NCI-H1092 treated with DMSO at 0.1 percent for 48 hours (cell line): ENCODE measurements at regions not wholly inside any gene's neighbourhood (a gene's known extent, or its start where the extent isn't known, plus 50 kb on each side); places are given as distances from the start of the nearest gene placed in this dataset.

ENCODE experiments used
- DNase-seq: peaks from one replicate; lab custom pipeline; 2025; lab: John Stamatoyannopoulos, UW

DNA sequence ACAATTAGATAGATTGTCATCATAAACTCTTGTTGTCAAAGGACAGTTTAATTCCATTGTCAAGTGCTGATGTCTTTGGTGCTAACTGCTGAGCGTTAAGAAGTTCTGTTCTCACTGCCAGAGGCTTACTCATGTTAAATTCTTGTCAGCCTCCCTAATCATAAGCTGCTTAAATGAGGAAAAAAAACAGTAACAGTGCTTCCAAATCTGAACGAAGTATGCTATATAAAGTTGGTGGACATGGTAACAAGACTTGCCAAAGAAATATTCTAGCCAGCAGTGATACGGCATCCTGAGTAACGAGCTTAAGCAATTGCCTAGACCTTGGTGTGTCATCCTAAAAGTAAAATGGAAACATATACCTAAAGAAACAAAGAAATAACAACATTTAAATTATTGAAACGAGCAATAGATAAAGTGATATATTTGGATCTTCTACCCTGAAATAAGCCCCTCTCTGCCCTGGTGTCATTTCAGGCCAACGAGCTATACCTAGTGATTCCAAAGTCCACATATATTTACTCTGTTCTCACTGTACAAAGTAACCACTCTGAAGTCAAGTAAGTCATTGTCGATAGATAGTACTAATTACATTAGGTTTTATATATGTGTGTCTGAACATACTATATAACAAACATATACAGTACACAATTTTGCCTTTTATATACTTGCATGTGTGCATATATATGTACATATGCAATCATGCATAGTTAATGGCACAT, 339.7 kb upstream of the HS3ST1 start:
- no peak for DNase-seq

DNA sequence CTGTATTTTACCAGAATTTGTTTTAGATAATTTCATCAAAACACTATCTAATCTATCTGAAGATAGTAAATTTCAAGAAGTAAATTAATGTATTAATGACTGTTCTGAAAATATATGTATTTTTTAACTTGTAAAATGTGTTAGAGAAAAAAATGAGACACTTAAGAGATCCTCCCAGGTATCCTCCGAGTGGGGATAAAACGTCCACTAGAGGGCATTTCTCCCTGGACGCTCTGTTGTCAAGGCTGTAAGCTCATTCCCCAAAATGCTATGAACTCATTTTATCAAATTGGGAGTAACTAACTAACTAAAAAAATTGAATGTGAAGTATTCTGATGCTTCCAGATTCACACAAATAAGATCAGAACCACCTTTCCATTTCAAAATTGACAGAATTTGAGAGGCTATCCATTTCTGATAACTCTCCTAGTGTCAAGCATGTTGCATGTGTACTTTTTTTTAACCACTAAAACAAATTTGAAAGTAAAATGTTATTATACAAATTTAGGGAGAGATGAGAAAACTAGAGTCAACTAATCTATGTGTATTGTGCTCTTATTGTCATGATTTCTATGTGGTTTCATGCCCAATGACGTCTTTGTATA, 337.3 kb upstream of the HS3ST1 start:
- DNase-seq: no peak

DNA sequence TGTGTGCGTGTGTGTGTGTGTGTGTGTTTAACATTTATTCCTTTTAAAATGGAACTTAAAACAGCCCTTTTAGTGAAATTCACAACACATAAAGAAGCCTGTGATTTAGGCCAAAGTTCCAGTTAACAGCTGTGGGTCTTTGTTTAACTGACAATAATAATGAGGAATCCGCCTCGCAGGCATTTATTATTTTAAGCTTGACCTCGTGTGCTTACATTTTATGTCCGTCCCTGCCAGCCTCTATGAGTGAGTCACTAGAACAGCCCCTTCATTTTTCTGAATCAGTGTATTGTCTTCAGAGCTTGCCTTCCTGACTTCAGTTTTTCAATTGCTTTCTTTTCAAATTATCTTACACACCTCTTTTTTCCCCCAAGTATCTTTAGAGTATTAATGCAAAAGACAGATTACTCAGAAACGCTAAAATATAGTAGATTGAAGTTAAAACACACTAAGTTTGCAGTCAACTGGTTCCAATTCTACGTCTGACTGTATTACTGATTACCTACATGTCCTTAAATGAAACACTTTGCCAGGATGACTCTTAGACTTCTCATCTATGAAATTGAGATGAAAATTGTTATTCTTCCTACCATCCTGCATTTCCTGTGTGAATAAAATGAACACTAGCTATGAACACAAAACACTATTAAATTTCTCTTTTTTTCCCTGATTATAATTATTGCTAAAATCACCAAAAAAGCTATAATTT, 319.6 kb upstream of the HS3ST1 start:
- DNase-seq: no peak

DNA sequence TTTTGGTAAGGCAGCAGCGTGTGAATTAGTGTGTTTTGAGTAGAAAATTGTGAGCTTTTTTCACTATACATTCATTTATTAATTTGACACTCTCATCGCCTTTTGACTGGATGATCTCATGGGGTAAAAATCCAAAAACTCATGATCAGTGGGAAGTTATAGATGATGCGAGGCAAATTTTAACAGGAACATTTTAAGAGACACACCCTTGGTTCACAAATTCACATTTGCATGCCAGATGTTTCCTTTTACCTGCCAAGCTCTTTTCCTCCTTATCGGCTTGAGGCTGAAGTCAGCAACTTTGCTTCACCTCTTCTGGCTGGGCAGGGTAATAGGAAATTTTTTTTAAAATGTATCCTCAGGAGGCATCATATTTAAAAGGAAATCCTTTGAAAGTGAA, 318.0 kb upstream of the HS3ST1 start:
- DNase-seq: no peak

DNA sequence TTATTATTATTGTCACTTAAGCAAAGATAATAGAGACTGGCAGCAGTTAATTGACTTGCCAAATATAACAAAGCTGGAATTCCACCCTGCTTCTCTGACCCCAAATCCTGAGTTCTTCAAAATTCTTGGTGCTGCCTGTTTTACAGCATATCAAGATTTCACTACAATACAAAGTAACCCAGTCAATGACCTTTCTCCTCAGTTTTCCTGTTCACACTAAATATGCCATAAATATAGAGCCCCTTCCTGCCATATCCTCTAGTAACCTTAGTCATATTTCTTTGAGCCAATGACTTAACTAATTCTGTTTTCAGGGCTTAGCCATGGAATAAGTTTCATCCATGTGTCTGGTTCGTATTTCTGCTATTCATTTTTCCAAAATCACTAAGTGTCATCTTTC, 315.3 kb upstream of the HS3ST1 start:
- no peak for DNase-seq

DNA sequence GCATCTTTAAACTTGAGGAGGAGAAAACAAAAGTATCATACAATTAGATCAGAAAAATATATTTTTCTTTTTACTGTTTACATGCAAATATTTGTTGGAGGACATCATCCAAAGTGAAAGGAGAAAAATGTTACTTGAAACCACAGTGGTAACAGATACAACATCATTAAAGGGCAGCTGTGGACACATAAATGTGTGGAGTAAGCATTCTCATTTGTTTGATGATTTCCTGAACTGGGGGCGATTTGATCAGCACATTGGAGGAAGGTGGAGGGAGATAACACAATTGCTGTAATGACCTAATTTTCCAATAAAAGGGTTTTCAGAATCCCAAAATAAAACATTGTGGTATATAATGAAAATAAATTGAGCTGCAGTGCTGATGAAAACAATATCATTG, 314.5 kb upstream of the HS3ST1 start:
- peak; percentile 45 for DNase-seq

DNA sequence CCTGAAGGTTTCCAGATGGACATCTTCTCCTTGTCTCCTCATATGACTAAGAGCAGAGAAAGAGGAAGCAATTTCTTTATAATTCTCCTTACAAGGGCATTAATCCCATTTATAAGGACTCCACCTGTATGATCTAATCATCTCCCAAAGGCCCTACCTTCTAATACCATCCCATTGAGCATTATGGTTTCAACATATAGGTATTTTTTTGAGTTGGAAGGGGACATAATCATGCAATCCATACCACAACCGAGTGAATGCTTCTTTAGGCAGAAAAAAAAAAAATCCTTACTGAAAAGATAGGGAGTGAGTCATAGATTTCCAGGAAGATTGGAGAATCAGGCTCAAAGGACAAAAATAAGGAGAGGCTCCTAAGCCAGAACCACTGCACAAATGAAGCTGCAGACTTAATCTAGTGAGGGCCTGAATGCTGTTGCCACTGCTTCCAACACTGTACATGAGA, 312.5 kb upstream of the HS3ST1 start:
- no peak for DNase-seq

DNA sequence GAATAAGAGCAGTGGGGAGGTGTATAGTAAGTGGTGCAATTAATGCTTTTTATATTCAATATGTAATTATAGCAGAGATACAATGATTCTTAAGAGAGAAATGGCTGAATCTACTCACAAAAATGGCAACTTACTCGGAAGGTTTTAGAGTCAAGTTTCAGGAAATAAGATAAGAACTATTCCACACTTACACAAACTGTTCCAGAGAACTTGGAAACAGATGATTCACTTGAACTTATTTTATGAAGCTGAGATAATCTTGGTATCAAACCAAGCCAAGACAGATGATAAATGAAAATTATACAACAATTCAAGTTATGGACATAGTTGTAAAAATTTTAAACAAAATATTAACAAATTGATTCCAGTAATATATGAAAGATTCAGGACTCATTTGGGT, 311.3 kb upstream of the HS3ST1 start:
- no peak for DNase-seq

DNA sequence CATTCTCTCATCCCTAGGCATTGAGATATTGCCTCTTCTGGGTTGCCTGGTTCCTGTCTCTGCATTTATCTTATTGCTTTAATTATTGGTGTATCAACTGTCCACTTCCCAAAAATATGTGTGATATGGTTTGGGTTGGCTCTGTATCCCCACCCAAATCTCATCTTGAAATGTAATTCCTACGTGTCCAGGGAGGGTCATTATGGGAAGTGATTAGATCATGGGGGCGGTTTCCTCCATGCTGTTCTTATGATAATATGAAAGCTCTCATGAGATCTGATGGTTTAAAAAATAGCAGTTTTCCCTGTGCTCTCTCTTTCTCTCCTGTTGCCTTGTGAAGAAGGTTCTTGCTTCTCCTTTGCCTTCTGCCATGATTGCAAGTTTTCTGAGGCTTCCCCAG, 308.3 kb upstream of the HS3ST1 start:
- no peak for DNase-seq

DNA sequence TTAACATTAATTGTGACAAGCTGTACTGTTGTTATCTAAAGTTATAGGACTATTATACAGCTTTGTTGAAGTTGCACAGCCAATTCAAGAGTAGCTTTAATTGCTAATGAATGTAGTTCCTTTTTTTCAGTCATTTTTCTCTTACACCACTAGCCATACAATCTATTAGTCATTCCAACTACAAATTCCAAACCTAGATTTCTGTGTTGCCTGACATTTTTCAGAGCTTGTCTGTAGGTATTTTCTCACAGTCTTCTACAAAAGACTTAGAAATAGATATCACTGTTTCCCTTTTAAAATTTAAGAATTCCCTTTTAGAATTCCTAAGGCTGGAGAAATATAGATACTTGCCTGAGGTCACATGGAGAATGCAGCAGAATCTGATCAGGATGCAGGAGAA, 307.0 kb upstream of the HS3ST1 start:
- DNase-seq: no peak

DNA sequence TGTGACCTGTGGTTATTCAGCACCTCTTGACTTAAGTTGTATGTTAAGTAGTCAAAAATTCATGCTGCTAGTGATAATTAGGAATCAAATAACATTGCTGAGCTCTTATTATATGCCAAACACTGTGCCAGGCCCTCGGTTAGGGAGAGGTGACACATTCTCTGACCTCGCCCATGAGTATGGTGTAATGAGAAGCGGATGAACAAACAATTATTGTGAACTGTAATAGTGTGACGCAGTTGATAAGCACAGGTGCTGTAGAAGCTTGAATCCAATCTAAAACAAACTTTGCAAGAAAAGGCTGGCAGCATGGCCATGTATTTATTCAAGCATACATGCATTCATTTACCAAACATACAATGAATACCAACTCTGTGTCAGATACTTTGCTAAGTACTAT, 303.5 kb upstream of the HS3ST1 start:
- peak; percentile 12 for DNase-seq

DNA sequence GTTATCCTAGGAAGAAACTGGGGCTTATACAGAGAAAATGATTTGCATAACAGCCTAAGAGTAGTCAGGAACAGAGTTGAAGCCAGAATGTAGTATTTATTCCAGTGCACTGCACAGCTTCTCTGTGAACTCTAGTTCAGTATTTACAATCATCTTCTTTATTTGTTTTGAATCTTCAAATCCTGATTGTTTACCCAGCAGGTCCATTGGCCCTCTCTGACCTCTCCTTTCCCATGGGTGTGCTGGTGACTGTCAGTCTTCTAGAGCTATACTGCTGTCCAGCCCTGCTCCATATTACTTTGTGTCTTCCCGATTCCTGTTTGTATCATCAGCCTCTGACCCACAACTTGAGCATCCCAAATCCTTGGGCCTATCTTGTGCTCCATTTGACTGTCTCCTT, 301.9 kb upstream of the HS3ST1 start:
- no peak for DNase-seq

DNA sequence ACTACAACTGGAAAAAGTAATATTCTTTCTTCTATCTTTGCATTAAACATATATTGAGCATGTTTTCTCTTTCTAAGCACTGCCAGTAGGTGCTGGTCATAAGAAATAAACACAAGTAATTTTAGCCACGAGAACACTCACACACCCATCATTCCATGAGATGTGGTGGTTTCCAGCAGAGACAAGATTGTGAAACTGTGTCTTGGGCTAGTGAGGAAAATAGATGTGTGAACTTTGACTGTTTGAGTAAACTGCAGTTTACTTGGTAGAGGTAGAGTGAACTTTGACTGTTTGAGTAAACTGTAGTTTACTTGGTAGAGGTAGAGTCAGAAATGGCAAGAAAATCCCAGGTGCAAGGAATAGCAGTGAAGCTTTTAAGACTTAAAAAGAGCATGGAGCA, 300.9 kb upstream of the HS3ST1 start:
- DNase-seq: no peak

DNA sequence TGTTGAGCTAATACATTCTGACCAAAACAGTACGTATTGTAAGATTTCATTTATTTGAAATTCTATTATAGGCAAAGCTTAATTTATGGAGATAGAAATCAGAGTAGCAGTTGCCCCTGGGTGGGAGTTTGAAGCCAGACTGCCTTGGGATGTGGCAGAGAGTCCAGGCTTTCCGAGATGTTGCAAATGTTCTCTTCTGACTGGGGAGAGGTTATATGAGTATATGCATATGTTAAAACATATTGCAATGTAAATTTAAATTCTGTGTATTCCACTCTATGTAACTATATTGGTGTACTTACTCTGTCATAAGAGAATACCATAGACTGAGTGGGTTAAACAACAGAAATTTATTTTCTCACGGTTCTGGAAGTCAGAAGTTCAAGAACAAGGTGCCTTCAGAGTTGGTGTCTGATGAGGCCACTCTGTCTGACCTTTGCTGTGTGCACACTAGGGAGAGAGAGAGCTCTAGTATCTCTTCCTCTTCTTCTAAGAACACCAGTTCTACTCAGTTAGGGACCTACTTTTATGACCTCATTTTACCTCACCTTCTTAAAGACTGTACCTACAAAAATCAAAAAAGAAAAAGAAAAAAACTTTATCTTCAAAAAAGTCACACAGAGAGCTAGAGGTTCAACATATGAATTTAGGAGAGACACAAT, 299.3 kb upstream of the HS3ST1 start:
- no peak for DNase-seq

DNA sequence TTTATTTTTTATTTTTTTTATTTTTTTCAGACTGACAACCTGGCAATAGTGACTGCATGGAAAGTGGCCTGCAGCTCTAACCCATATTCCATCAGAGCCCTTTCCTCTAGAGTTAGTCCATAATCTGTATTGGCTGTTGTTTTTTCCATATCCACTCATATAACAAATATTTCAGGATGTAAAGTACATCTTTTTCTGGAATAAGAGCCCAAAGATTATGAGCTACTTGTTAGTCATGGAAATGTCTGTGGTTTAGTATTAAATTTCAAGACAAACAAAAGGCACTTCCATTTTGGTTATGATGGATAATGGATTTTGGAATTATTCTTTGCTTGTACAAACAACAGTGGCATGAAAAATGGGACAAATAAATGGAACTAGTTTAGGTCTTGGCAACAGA, 296.0 kb upstream of the HS3ST1 start:
- no peak for DNase-seq

DNA sequence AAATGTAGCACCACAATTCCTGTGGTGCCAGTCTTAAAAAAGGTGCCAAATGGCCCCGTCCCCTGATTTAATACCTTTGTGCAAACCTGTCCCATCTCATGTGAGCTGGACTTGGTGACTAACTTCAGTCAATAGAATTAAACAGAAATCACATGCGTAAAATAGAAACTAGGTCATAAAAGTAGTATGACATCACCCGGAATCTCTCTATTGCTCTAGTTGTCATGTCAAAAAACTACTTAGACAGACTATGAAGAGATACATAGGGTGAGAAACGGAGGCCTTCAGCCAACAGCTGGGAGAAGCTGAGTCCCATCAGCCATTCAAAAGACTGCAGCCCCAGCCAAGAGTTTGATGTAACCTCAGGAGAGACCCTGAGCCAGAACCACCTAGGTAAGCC, 293.5 kb upstream of the HS3ST1 start:
- DNase-seq: no peak

DNA sequence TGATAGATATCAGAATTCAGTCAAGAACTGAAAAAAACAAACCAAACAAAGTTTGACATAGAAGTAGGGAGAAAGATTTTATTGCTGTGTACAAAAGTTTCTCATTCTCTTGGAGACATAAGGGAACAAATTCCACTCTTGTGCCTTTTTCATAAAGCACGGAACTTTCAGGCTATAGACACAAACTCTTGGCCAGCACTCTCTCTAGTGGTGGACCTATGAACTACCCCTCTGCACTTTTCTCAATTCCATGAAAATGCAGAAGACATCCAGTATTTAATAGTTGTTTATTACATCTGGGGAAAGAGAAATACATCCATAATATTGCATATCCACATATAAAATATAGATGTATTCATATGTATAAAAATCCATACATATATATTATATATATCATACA, 291.6 kb upstream of the HS3ST1 start:
- DNase-seq: peak; percentile 25

DNA sequence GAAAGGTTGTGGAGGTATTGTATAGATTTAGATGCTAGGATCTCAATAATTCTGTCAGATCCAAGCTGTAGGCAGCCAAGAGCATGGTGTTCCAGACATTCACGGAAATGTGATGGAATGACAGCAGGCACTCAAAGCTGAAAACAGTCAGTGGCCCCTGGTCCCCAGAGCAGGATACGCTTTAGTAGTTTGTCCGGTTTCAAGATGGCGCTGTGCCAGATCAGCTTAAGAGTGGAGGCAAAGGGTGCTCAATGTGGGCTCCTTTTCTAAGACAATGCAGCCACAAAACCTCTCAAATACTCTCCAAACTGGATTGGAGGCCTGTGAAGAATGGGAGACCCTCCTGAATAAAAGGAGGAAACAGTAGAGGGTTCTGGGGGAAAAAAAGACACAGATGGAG, 291.2 kb upstream of the HS3ST1 start:
- no peak for DNase-seq

DNA sequence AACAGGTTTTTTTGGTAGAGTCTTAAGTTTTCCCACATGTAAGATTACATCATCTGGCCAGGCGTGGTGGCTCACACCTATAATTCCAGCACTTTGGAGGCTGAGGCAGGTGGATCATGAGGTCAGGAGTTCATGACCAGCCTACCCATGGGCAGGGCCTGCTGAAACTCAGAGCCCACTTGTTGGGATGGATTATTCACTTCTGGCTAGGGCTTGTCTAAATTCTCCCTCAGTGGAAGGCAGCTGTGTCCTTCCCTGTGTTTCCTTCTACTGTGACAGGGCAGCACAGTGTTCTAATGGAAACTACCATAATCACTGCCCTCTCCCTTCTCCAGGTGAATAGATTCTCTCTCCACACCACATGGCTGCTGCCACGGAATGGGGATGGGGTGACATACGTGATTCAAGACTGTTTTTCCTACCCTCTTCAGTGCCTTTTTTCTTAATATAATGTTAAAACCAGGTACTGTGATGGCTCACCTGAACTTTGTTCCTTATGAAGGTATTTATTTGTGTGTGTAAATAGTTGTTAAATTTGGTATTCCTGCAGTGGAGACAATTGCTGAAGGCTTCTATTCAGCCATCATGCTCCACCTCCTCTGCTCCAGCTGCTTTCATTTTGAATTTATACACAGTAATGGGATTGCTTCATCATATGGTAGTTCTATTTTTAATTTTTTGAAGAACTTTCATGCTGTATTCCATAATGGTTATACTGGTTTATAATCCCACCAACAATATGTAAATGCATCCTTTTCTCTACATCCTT, 287.2 kb upstream of the HS3ST1 start:
- no peak for DNase-seq

DNA sequence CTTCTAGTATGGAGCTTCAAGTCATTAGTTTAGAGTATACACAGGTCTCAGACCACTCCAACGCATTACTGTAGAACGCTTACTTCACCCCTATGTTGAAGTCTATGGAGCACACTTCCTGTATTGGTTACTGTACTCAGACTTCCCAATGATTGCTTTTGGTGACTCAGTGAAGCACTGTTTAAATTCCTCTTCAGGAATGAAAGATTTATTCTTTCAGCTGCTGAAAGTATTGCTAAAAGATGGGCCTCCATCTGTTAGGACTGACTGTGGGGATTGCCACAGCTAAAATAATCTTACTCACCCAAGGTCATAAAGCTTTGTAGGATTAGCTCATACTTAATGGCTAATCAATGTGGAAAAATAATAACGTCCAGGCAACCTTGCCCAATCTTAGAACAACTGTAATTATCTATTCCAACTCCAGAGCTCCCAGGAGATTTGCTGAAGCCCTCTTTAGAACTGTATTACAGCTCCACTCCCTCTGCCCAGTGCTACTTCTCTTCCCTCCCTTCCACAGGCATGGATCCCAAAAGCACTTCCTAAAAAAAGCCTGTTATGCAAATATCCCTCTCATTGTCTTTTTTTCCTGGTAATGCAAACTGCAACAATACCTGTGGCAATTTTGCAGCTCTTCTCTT, 281.9 kb upstream of the HS3ST1 start:
- no peak for DNase-seq

DNA sequence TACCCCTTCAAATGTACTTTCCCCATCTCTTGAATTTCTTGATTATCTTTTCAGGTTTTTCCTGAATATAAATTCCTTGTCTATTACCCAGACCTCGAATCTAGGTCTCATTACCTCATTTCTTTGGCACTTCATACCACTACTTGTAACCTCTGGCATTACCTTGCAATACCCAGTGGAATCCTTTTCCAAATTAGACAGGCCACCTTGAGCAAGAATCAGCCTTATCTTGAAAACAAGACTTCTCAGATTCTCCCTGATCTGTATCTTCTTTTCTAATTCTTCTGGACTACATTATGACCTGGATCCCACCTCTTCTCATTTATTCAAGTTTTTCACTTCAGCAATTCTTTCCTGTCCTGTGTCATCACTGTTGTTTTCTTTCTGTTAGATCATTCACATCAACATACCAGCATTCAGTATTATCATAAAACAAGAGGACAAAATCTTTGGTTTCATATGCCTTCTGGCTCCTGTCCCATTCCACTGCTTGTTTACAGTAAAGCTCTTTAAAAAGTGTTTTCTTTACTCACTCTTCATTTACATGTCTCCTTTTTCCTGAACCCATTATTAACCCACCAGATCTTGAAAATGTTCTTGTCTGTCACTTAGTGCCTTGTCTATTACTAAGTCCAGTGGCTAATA, 275.6 kb upstream of the HS3ST1 start:
- DNase-seq: no peak
